ENCODE measurements at regions not wholly inside any gene's neighbourhood (a gene's known extent, or its start where the extent isn't known, plus 50 kb on each side); places are given as distances from the start of the nearest gene placed in this dataset.

GRCh38 chr18:10195529-10195928 lies 258.9 kb upstream of the APCDD1 start:
- no peak overlapping the region for H3K4me3 ChIP-seq (ENCODE audit: extremely low read depth, insufficient read depth, low read length, poor library complexity, severe bottlenecking)
- H3K9me3 ChIP-seq (ENCODE audit: control insufficient read depth, low read length) = no peaks in the 10 kb centered on the region
- WGBS, 2 experiments (ENCODE audit: insufficient coverage in 2 of 2) = 85% methylated on average over 2 of the region's 2 CpGs; no CpG with 5 or more reads in 1 of the 2 experiments
- H3K36me3 ChIP-seq (ENCODE audit: control insufficient read depth, insufficient read depth, low read length) = no peaks in the 10 kb centered on the region
- H3K4me1 ChIP-seq (ENCODE audit: control insufficient read depth, insufficient read depth, low read length, poor library complexity, severe bottlenecking) = no peaks in the 10 kb centered on the region
- no peak overlapping the region for H3K27ac ChIP-seq (ENCODE audit: low read depth, low read length, severe bottlenecking)

GRCh38 chr18:10197097-10197496 lies 257.3 kb upstream of the APCDD1 start:
- no peak overlapping the region for H3K27ac ChIP-seq (ENCODE audit: low read depth, low read length, severe bottlenecking)
- H3K36me3 ChIP-seq (ENCODE audit: control insufficient read depth, insufficient read depth, low read length) = no peaks in the 10 kb centered on the region
- H3K4me1 ChIP-seq (ENCODE audit: control insufficient read depth, insufficient read depth, low read length, poor library complexity, severe bottlenecking) = no peaks in the 10 kb centered on the region
- WGBS, 2 experiments (ENCODE audit: insufficient coverage in 2 of 2) = 93 to 97% methylated on average over 8 to 11 of the region's 12 CpGs
- H3K9me3 ChIP-seq (ENCODE audit: control insufficient read depth, low read length) = no peaks in the 10 kb centered on the region
- no peak overlapping the region for H3K4me3 ChIP-seq (ENCODE audit: extremely low read depth, insufficient read depth, low read length, poor library complexity, severe bottlenecking)

- Histone ChIP-seq H3K4me1 (ENCODE audit: control insufficient read depth, insufficient read depth, low read length, poor library complexity, severe bottlenecking) (no peaks in the 10 kb centered on the region), H3K27ac (ENCODE audit: low read depth, low read length, severe bottlenecking) (no peak overlapping the region), H3K4me3 (ENCODE audit: extremely low read depth, insufficient read depth, low read length, poor library complexity, severe bottlenecking) (no peak overlapping the region), H3K9me3 (ENCODE audit: control insufficient read depth, low read length) (no peaks in the 10 kb centered on the region), H3K36me3 (ENCODE audit: control insufficient read depth, insufficient read depth, low read length) (no peaks in the 10 kb centered on the region)
- WGBS, 2 experiments (ENCODE audit: insufficient coverage in 2 of 2) = no CpG with 5 or more reads among the region's 5 CpGs
Measured at GRCh38 chr18:10201226-10201625, 253.2 kb upstream of the APCDD1 start.

- no peak overlapping the region for H3K4me3 ChIP-seq (ENCODE audit: extremely low read depth, insufficient read depth, low read length, poor library complexity, severe bottlenecking)
- no peaks in the 10 kb centered on the region for H3K9me3 ChIP-seq (ENCODE audit: control insufficient read depth, low read length)
- H3K4me1 ChIP-seq (ENCODE audit: control insufficient read depth, insufficient read depth, low read length, poor library complexity, severe bottlenecking) = no peaks in the 10 kb centered on the region
- WGBS, 2 experiments (ENCODE audit: insufficient coverage in 2 of 2) = 100% methylated on average over 1 of the region's 2 CpGs; no CpG with 5 or more reads in 1 of the 2 experiments
- H3K36me3 ChIP-seq (ENCODE audit: control insufficient read depth, insufficient read depth, low read length) = no peaks in the 10 kb centered on the region
- no peak overlapping the region for H3K27ac ChIP-seq (ENCODE audit: low read depth, low read length, severe bottlenecking)
Measured at GRCh38 chr18:10201659-10202058, 252.8 kb upstream of the APCDD1 start.

- no peaks in the 10 kb centered on the region for H3K36me3 ChIP-seq (ENCODE audit: control insufficient read depth, insufficient read depth, low read length)
- no peaks in the 10 kb centered on the region for H3K4me1 ChIP-seq (ENCODE audit: control insufficient read depth, insufficient read depth, low read length, poor library complexity, severe bottlenecking)
- H3K9me3 ChIP-seq (ENCODE audit: control insufficient read depth, low read length) = no peaks in the 10 kb centered on the region
- H3K27ac ChIP-seq (ENCODE audit: low read depth, low read length, severe bottlenecking) = peak overlapping the region; percentile 52
- 17 to 28% methylated on average over 6 of the region's 7 CpGs for WGBS, 2 experiments (ENCODE audit: insufficient coverage in 2 of 2)
- no peak overlapping the region for H3K4me3 ChIP-seq (ENCODE audit: extremely low read depth, insufficient read depth, low read length, poor library complexity, severe bottlenecking)
Measured at GRCh38 chr18:10202845-10203321, 251.6 kb upstream of the APCDD1 start.

- WGBS, 2 experiments (ENCODE audit: insufficient coverage in 2 of 2) = 91 to 97% methylated on average over 7 to 9 of the region's 9 CpGs
- H3K27ac ChIP-seq (ENCODE audit: low read depth, low read length, severe bottlenecking) = no peak overlapping the region
- no peaks in the 10 kb centered on the region for H3K36me3 ChIP-seq (ENCODE audit: control insufficient read depth, insufficient read depth, low read length)
Measured at GRCh38 chr18:10205151-10205550, 249.3 kb upstream of the APCDD1 start.

GRCh38 chr18:10207682-10208345 lies 246.6 kb upstream of the APCDD1 start:
- WGBS, 2 experiments (ENCODE audit: insufficient coverage in 2 of 2) = 64 to 67% methylated on average over 3 of the region's 3 CpGs
- H3K27ac ChIP-seq (ENCODE audit: low read depth, low read length, severe bottlenecking) = no peak overlapping the region

More at GRCh38 chr18:10205151-10205550, 249.3 kb upstream of the APCDD1 start:
- H3K9me3 ChIP-seq (ENCODE audit: control insufficient read depth, low read length) = no peaks in the 10 kb centered on the region
- H3K4me1 ChIP-seq (ENCODE audit: control insufficient read depth, insufficient read depth, low read length, poor library complexity, severe bottlenecking) = no peaks in the 10 kb centered on the region
- no peak overlapping the region for H3K4me3 ChIP-seq (ENCODE audit: extremely low read depth, insufficient read depth, low read length, poor library complexity, severe bottlenecking)

GRCh38 chr18:10209302-10209701 lies 245.1 kb upstream of the APCDD1 start:
- 96% methylated on average over 7 of the region's 8 CpGs; no CpG with 5 or more reads in 1 of the 2 experiments for WGBS, 2 experiments (ENCODE audit: insufficient coverage in 2 of 2)
- no peaks in the 10 kb centered on the region for H3K36me3 ChIP-seq (ENCODE audit: control insufficient read depth, insufficient read depth, low read length)
- H3K9me3 ChIP-seq (ENCODE audit: control insufficient read depth, low read length) = no peaks in the 10 kb centered on the region
- peaks cover 3% of the 10 kb centered on the region for H3K4me1 ChIP-seq (ENCODE audit: control insufficient read depth, insufficient read depth, low read length, poor library complexity, severe bottlenecking)
- H3K4me3 ChIP-seq (ENCODE audit: extremely low read depth, insufficient read depth, low read length, poor library complexity, severe bottlenecking) = no peak overlapping the region
- H3K27ac ChIP-seq (ENCODE audit: low read depth, low read length, severe bottlenecking) = no peak overlapping the region

More at GRCh38 chr18:10207682-10208345, 246.6 kb upstream of the APCDD1 start:
- no peak overlapping the region for H3K4me3 ChIP-seq (ENCODE audit: extremely low read depth, insufficient read depth, low read length, poor library complexity, severe bottlenecking)
- no peaks in the 10 kb centered on the region for H3K36me3 ChIP-seq (ENCODE audit: control insufficient read depth, insufficient read depth, low read length)
- H3K9me3 ChIP-seq (ENCODE audit: control insufficient read depth, low read length) = no peaks in the 10 kb centered on the region
- H3K4me1 ChIP-seq (ENCODE audit: control insufficient read depth, insufficient read depth, low read length, poor library complexity, severe bottlenecking) = no peaks in the 10 kb centered on the region

GRCh38 chr18:10210057-10210633 lies 244.3 kb upstream of the APCDD1 start:
- 98 to 100% methylated on average over 2 to 5 of the region's 6 CpGs for WGBS, 2 experiments (ENCODE audit: insufficient coverage in 2 of 2)
- Histone ChIP-seq H3K4me1 (ENCODE audit: control insufficient read depth, insufficient read depth, low read length, poor library complexity, severe bottlenecking) (peaks cover 3% of the 10 kb centered on the region), H3K4me3 (ENCODE audit: extremely low read depth, insufficient read depth, low read length, poor library complexity, severe bottlenecking) (no peak overlapping the region), H3K36me3 (ENCODE audit: control insufficient read depth, insufficient read depth, low read length) (no peaks in the 10 kb centered on the region), H3K9me3 (ENCODE audit: control insufficient read depth, low read length) (no peaks in the 10 kb centered on the region), H3K27ac (ENCODE audit: low read depth, low read length, severe bottlenecking) (no peak overlapping the region)

GRCh38 chr18:10213526-10213925 lies 240.9 kb upstream of the APCDD1 start:
- Histone ChIP-seq H3K27ac (ENCODE audit: low read depth, low read length, severe bottlenecking) (no peak overlapping the region), H3K4me1 (ENCODE audit: control insufficient read depth, insufficient read depth, low read length, poor library complexity, severe bottlenecking) (peaks cover 3% of the 10 kb centered on the region), H3K36me3 (ENCODE audit: control insufficient read depth, insufficient read depth, low read length) (no peaks in the 10 kb centered on the region), H3K4me3 (ENCODE audit: extremely low read depth, insufficient read depth, low read length, poor library complexity, severe bottlenecking) (no peak overlapping the region), H3K9me3 (ENCODE audit: control insufficient read depth, low read length) (no peaks in the 10 kb centered on the region)
- 51 to 80% methylated on average over 3 of the region's 3 CpGs for WGBS, 2 experiments (ENCODE audit: insufficient coverage in 2 of 2)

GRCh38 chr18:10215446-10215845 lies 239.0 kb upstream of the APCDD1 start:
- WGBS, 2 experiments (ENCODE audit: insufficient coverage in 2 of 2) = 90 to 97% methylated on average over 4 to 5 of the region's 6 CpGs
- no peaks in the 10 kb centered on the region for H3K36me3 ChIP-seq (ENCODE audit: control insufficient read depth, insufficient read depth, low read length)
- H3K4me3 ChIP-seq (ENCODE audit: extremely low read depth, insufficient read depth, low read length, poor library complexity, severe bottlenecking) = no peak overlapping the region
- H3K9me3 ChIP-seq (ENCODE audit: control insufficient read depth, low read length) = peaks cover 5% of the 10 kb centered on the region
- peaks cover 3% of the 10 kb centered on the region for H3K4me1 ChIP-seq (ENCODE audit: control insufficient read depth, insufficient read depth, low read length, poor library complexity, severe bottlenecking)
- H3K27ac ChIP-seq (ENCODE audit: low read depth, low read length, severe bottlenecking) = no peak overlapping the region
